GM18867 (cell line): ENCODE measurements at regions not wholly inside any gene's neighbourhood (a gene's known extent, or its start where the extent isn't known, plus 50 kb on each side); places are given as distances from the start of the nearest gene placed in this dataset.
"Not testable (repeated sequence)": the region's sequence is repeated elsewhere in the genome, so short reads cannot be mapped to it uniquely, and the experiment has no call there.

Experiments
- ATAC-seq: cut with Tn5 transposase; IDR thresholded peaks from one replicate; pipeline ENCODE4 v1.9.1; 2021; ENCODE audit warnings: mild to moderate bottlenecking, moderate library complexity; ENCODE audit not compliant: unreplicated experiment

GRCh38 chr9:754150-754931, 87.2 kb upstream of the DMRT1 start:
- ATAC-seq = no peak

GRCh38 chr9:755454-756381, 85.8 kb upstream of the DMRT1 start:
- no peak for ATAC-seq

- ATAC-seq = peak; percentile 48
These were observed 84.1 kb upstream of the DMRT1 start for GRCh38 chr9:757246-757881.

- ATAC-seq = no peak
These were observed 83.4 kb upstream of the DMRT1 start for GRCh38 chr9:758146-758545.

- no peak for ATAC-seq
These were observed 82.0 kb upstream of the DMRT1 start for GRCh38 chr9:759541-759940.

GRCh38 chr9:759983-760736, 81.3 kb upstream of the DMRT1 start:
- no peak for ATAC-seq

- ATAC-seq = no peak
These were observed 80.2 kb upstream of the DMRT1 start for GRCh38 chr9:761176-761792.

GRCh38 chr9:761793-762560, 79.5 kb upstream of the DMRT1 start:
- no peak for ATAC-seq

- ATAC-seq = no peak
These were observed 77.8 kb upstream of the DMRT1 start for GRCh38 chr9:763692-764091.

GRCh38 chr9:764105-764524, 77.4 kb upstream of the DMRT1 start:
- peak; percentile 42 for ATAC-seq

GRCh38 chr9:764986-765385, 76.5 kb upstream of the DMRT1 start:
- no peak for ATAC-seq

GRCh38 chr9:767061-767561, 74.4 kb upstream of the DMRT1 start:
- ATAC-seq = not testable (repeated sequence)

GRCh38 chr9:776086-776485, 65.4 kb upstream of the DMRT1 start:
- no peak for ATAC-seq

- no peak for ATAC-seq
These were observed 63.5 kb upstream of the DMRT1 start for GRCh38 chr9:777978-778377.

- no peak for ATAC-seq
These were observed 57.3 kb upstream of the DMRT1 start for GRCh38 chr9:784202-784601.

- no peak for ATAC-seq
These were observed 56.6 kb upstream of the DMRT1 start for GRCh38 chr9:784916-785315.

GRCh38 chr9:785997-786396, 55.5 kb upstream of the DMRT1 start:
- no peak for ATAC-seq

- no peak for ATAC-seq
These were observed 55.1 kb upstream of the DMRT1 start for GRCh38 chr9:786405-786804.

- no peak for ATAC-seq
These were observed 52.7 kb upstream of the DMRT1 start for GRCh38 chr9:788777-789176.
